ENCODE measurements at regions not wholly inside any gene's neighbourhood (a gene's known extent, or its start where the extent isn't known, plus 50 kb on each side); places are given as distances from the start of the nearest gene placed in this dataset.

DNA sequence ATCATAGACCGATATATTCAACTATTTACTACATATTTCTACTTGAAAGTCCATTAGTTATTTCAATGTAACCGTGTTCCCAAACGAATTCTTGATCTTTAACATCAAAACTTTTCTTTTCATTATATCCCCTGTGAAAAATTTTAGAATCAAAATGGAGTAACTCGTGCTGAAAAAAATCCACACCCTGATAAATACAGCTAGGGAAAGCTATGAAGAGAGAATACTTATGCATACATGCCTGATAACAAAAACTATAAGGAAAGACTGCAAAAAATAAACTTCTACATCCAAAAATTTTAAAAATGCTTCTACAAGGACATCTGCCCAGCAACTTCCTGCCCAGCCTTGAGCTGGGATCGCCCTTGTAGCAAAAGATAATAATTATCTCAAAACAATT, 2458.3 kb upstream of the PCDH20 start (continued):
- TF ChIP-seq, protein P1, sequence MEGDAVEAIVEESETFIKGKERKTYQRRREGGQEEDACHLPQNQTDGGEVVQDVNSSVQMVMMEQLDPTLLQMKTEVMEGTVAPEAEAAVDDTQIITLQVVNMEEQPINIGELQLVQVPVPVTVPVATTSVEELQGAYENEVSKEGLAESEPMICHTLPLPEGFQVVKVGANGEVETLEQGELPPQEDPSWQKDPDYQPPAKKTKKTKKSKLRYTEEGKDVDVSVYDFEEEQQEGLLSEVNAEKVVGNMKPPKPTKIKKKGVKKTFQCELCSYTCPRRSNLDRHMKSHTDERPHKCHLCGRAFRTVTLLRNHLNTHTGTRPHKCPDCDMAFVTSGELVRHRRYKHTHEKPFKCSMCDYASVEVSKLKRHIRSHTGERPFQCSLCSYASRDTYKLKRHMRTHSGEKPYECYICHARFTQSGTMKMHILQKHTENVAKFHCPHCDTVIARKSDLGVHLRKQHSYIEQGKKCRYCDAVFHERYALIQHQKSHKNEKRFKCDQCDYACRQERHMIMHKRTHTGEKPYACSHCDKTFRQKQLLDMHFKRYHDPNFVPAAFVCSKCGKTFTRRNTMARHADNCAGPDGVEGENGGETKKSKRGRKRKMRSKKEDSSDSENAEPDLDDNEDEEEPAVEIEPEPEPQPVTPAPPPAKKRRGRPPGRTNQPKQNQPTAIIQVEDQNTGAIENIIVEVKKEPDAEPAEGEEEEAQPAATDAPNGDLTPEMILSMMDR (IDR thresholded peaks at IDR 0.05 in 2 of 3, conservative IDR thresholded peaks at IDR 0.05 in 1 of 3; ENCODE audit: borderline replicate concordance in 1 of 3, insufficient read depth in 1 of 3, low read depth in 2 of 3, low read length in 2 of 3) = no peak
- no peak for TF ChIP-seq JUND (IDR thresholded peaks at IDR 0.05)
- TF ChIP-seq POLR2AphosphoS5 (IDR thresholded peaks at IDR 0.05; ENCODE audit: low read depth, low read length) = no peak
- TF ChIP-seq ZFX (IDR thresholded peaks at IDR 0.05) = no peak

GRCh38 chr13:63864171-63864902, 2448.7 kb upstream of the PCDH20 start:
- no peak for ATAC-seq
- no peak overlapping the region for H3K27ac ChIP-seq (ENCODE audit: low read depth, low read length)
- no peaks in the 10 kb centered on the region for H3K27me3 ChIP-seq (ENCODE audit: insufficient read depth, low read length)
- H3K4me1 ChIP-seq (ENCODE audit: control insufficient read depth in 1 of 2, insufficient read depth in 2 of 2, low read length in 2 of 2) = no peaks in the 10 kb centered on the region
- H3K4me2 ChIP-seq (ENCODE audit: low read length) = no peak overlapping the region
- no peak for DNase-seq (ENCODE audit: low read depth, low spot score)
- BruUV-seq (replicated peaks) = no TSS peak
- no peaks in the 10 kb centered on the region for H3K9me2 ChIP-seq (ENCODE audit: insufficient read depth)
- no peaks in the 10 kb centered on the region for H3K36me3 ChIP-seq (ENCODE audit: control insufficient read depth in 1 of 2, insufficient read depth in 2 of 2, low read length in 2 of 2)
- no peak overlapping the region for H3K9ac ChIP-seq (ENCODE audit: low read length)
- H3K4me3 ChIP-seq (replicated peaks in 1 of 2; ENCODE audit: low read depth in 1 of 2, low read length in 2 of 2) = no peak overlapping the region
- RAD21 ChIA-PET (ENCODE audit: low non-redundant PET in 1 of 2, low total read pairs in 2 of 2, uncharacterized antibody in 2 of 2, unreplicated experiment in 2 of 2) = no interaction called here
- H3K9me3 ChIP-seq (ENCODE audit: control insufficient read depth in 1 of 2, insufficient read depth in 1 of 2, low read depth in 1 of 2, low read length in 2 of 2) = no peaks in the 10 kb centered on the region
- POLR2A ChIA-PET = no interaction called here
- intact Hi-C loops (cut with micrococcal nuclease) = no loop called here
- no peaks in the 10 kb centered on the region for H3K79me2 ChIP-seq (ENCODE audit: insufficient read depth, low read length)
- no peak overlapping the region for H2AFZ ChIP-seq (ENCODE audit: low read depth, low read length, poor library complexity, severe bottlenecking)
- no peaks in the 10 kb centered on the region for H4K20me1 ChIP-seq (ENCODE audit: insufficient read depth)
- CTCF ChIA-PET = no interaction called here
- no peak for TF ChIP-seq SRF (IDR thresholded peaks at IDR 0.05; ENCODE audit: low read depth)
- TF ChIP-seq, protein P2, sequence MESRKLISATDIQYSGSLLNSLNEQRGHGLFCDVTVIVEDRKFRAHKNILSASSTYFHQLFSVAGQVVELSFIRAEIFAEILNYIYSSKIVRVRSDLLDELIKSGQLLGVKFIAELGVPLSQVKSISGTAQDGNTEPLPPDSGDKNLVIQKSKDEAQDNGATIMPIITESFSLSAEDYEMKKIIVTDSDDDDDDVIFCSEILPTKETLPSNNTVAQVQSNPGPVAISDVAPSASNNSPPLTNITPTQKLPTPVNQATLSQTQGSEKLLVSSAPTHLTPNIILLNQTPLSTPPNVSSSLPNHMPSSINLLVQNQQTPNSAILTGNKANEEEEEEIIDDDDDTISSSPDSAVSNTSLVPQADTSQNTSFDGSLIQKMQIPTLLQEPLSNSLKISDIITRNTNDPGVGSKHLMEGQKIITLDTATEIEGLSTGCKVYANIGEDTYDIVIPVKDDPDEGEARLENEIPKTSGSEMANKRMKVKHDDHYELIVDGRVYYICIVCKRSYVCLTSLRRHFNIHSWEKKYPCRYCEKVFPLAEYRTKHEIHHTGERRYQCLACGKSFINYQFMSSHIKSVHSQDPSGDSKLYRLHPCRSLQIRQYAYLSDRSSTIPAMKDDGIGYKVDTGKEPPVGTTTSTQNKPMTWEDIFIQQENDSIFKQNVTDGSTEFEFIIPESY (IDR thresholded peaks at IDR 0.05; ENCODE audit: extremely low read depth, insufficient replicate concordance, low read length) = no peak
- TF ChIP-seq EZH2 (IDR thresholded peaks at IDR 0.05) = no peak
- TF ChIP-seq EZH2phosphoT487 (IDR thresholded peaks at IDR 0.05; ENCODE audit: borderline replicate concordance) = no peak
- no peak for TF ChIP-seq POLR2AphosphoS5 (IDR thresholded peaks at IDR 0.05; ENCODE audit: low read depth, low read length)
- TF ChIP-seq, protein P1 (IDR thresholded peaks at IDR 0.05 in 2 of 3, conservative IDR thresholded peaks at IDR 0.05 in 1 of 3; ENCODE audit: borderline replicate concordance in 1 of 3, insufficient read depth in 1 of 3, low read depth in 2 of 3, low read length in 2 of 3) = no peak
- TF ChIP-seq ZFX (IDR thresholded peaks at IDR 0.05) = no peak
- no peak for TF ChIP-seq EGR1 (IDR thresholded peaks at IDR 0.05; ENCODE audit: low read depth)
- no peak for TF ChIP-seq CBX3 (IDR thresholded peaks at IDR 0.05; ENCODE audit: low read depth)
- no peak for TF ChIP-seq JUND (IDR thresholded peaks at IDR 0.05)
- TF ChIP-seq ZNF274 (IDR thresholded peaks at IDR 0.05; ENCODE audit: low read depth, low read length) = no peak
- TF ChIP-seq, protein P3, sequence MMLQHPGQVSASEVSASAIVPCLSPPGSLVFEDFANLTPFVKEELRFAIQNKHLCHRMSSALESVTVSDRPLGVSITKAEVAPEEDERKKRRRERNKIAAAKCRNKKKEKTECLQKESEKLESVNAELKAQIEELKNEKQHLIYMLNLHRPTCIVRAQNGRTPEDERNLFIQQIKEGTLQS (IDR thresholded peaks at IDR 0.05) = no peak
- TF ChIP-seq FOSL1 (IDR thresholded peaks at IDR 0.05; ENCODE audit: low read depth) = no peak
- no peak for TF ChIP-seq RAD21 (IDR thresholded peaks at IDR 0.05; ENCODE audit: low read depth)
- TF ChIP-seq YY1 (IDR thresholded peaks at IDR 0.05; ENCODE audit: extremely low read depth, insufficient replicate concordance, low read depth, low read length) = no peak
- TF ChIP-seq TCF7L2 (IDR thresholded peaks at IDR 0.05; ENCODE audit: borderline replicate concordance, extremely low read depth, insufficient read depth, insufficient read length) = no peak
- TF ChIP-seq SIN3A (IDR thresholded peaks at IDR 0.05; ENCODE audit: low read depth) = no peak
- TF ChIP-seq ELF1 (IDR thresholded peaks at IDR 0.05; ENCODE audit: borderline replicate concordance, low read depth) = no peak

Measured in HCT116 (cell line).